H1 (cell line): ENCODE measurements at regions not wholly inside any gene's neighbourhood (a gene's known extent, or its start where the extent isn't known, plus 50 kb on each side); places are given as distances from the start of the nearest gene placed in this dataset.

ENCODE experiments used
- CTCF ChIA-PET: fragments of 300-600 bp; sonication (Branson Sonifier 250); formaldehyde crosslinking; loops from one replicate; lab custom pipeline; 2021; ENCODE audit not compliant: partially characterized antibody; lab: Charles Lee
- POLR2A ChIA-PET: fragments of 300-600 bp; sonication (Branson Sonifier 250); formaldehyde crosslinking; loops from one replicate; lab custom pipeline; 2021; ENCODE audit warnings: inconsistent platforms; ENCODE audit not compliant: partially characterized antibody; lab: Charles Lee
- DNase-seq, 2 experiments: peaks; one replicate each; pipeline versions ENCODE4 v3.0.0 to v3.0.0-alpha.2; 2010 to 2022; ENCODE audit warnings: low spot score in 2 of 2, low read depth in 1 of 2, mixed read lengths in 1 of 2
- FAIRE-seq: peaks from 2 replicates; lab custom pipeline; 2011; peaks lifted over from hg19 to GRCh38; lab: Jason Lieb, UNC
- H2AFZ ChIP-seq: 2 replicates; pipeline ENCODE4 v1.8.1; 2012; ENCODE audit warnings: low read length, inconsistent platforms
- H2AK5ac ChIP-seq: 2 replicates; pipeline ENCODE4 v1.6.1; 2013; ENCODE audit warnings: low read depth, low read length
- H2BK120ac ChIP-seq: replicated peaks from 2 replicates; pipeline ENCODE3; 2013; ENCODE audit warnings: low read depth, low read length, inconsistent platforms
- H2BK12ac ChIP-seq: 2 replicates; pipeline ENCODE4 v1.6.1; 2013; ENCODE audit warnings: low read depth, low read length
- H2BK15ac ChIP-seq: 2 replicates; pipeline ENCODE4 v1.6.1; 2013; ENCODE audit warnings: low read length
- H2BK20ac ChIP-seq: 2 replicates; pipeline ENCODE4 v1.6.1; 2013; ENCODE audit warnings: low read length
- H2BK5ac ChIP-seq: 2 replicates; pipeline ENCODE4 v1.6.1; 2013; ENCODE audit warnings: low read depth, low read length
- H3K14ac ChIP-seq: 2 replicates; pipeline ENCODE4 v1.6.1; 2013; ENCODE audit warnings: inconsistent platforms; ENCODE audit not compliant: insufficient read length
- H3K18ac ChIP-seq: 2 replicates; pipeline ENCODE4 v1.6.1; 2013; ENCODE audit warnings: low read length; ENCODE audit errors: extremely low read depth
- H3K23ac ChIP-seq: 2 replicates; pipeline ENCODE4 v1.6.1; 2013; ENCODE audit warnings: inconsistent platforms; ENCODE audit not compliant: insufficient read length
- H3K23me2 ChIP-seq: 2 replicates; pipeline ENCODE4 v1.6.1; 2013; ENCODE audit warnings: low read depth, low read length
- H3K27ac ChIP-seq: 2 replicates; pipeline ENCODE4 v1.6.1; 2011; ENCODE audit warnings: low read depth, low read length, inconsistent platforms
- H3K27me3 ChIP-seq, 4 experiments: replicated peaks in 1 of 4; 1 replicate in 1 of 4; 2 replicates in 3 of 4; pipeline versions ENCODE4 v1.6.1 to v1.8.1; 2011 to 2013; ENCODE audit warnings: low read length in 3 of 4, mild to moderate bottlenecking in 3 of 4, inconsistent platforms in 2 of 4, mixed read lengths in 2 of 4, moderate library complexity in 1 of 4; ENCODE audit not compliant: control insufficient read depth in 3 of 4, insufficient read depth in 3 of 4; ENCODE audit errors: extremely low read depth in 1 of 4
- H3K36me3 ChIP-seq, 4 experiments: 2 replicates each; pipeline versions ENCODE4 v1.6.1 to v1.8.1; 2011 to 2013; ENCODE audit warnings: mild to moderate bottlenecking in 4 of 4, low read length in 3 of 4, moderate library complexity in 2 of 4, control low read depth in 1 of 4, inconsistent platforms in 1 of 4; ENCODE audit not compliant: insufficient read depth in 4 of 4, control insufficient read depth in 2 of 4
- H3K4ac ChIP-seq: replicated peaks from 2 replicates; pipeline ENCODE3; 2013; ENCODE audit warnings: low read length, low read depth, mixed read lengths, inconsistent platforms; ENCODE audit not compliant: insufficient read length
- H3K4me1 ChIP-seq, 4 experiments: replicated peaks in 1 of 4; 1 replicate in 1 of 4; 2 replicates in 3 of 4; pipeline versions ENCODE4 v1.6.1 to v1.8.1; 2011 to 2013; ENCODE audit warnings: low read length in 3 of 4, inconsistent platforms in 2 of 4, mixed read lengths in 1 of 4; ENCODE audit not compliant: insufficient read depth in 4 of 4, control insufficient read depth in 3 of 4
- H3K4me2 ChIP-seq, 2 experiments: 2 replicates each; pipeline versions ENCODE4 v1.6.1 to v1.8.1; 2011 to 2013; ENCODE audit warnings: low read depth in 2 of 2, low read length in 2 of 2, control low read depth in 1 of 2, inconsistent platforms in 1 of 2, mild to moderate bottlenecking in 1 of 2; ENCODE audit not compliant: insufficient read depth in 1 of 2
- H3K4me3 ChIP-seq, 4 experiments: fragments of 200-600, 300-600 bp in 1 of 4; sonication (generic), shearing (Covaris generic), sonication (Bioruptor Twin) in 1 of 4; 2 replicates each; pipeline versions ENCODE4 v1.5.1 to v1.8.1; 2011 to 2016; ENCODE audit warnings: low read length in 4 of 4, low read depth in 3 of 4, control low read depth in 2 of 4, inconsistent platforms in 2 of 4, mild to moderate bottlenecking in 2 of 4, mixed read lengths in 1 of 4, moderate library complexity in 1 of 4; ENCODE audit not compliant: insufficient read depth in 2 of 4; ENCODE audit errors: extremely low read depth in 1 of 4
- H3K56ac ChIP-seq: replicated peaks from 2 replicates; pipeline ENCODE3; 2013; ENCODE audit warnings: low read depth, mild to moderate bottlenecking, mixed read lengths, low read length, inconsistent platforms; ENCODE audit not compliant: insufficient read length
- H3K79me1 ChIP-seq: 2 replicates; pipeline ENCODE4 v1.6.1; 2013; ENCODE audit warnings: low read depth, low read length, control low read depth
- H3K79me2 ChIP-seq, 2 experiments: 2 replicates each; pipeline versions ENCODE4 v1.6.1 to v1.8.1; 2012 to 2013; ENCODE audit warnings: low read length in 2 of 2, mild to moderate bottlenecking in 2 of 2, inconsistent platforms in 1 of 2; ENCODE audit not compliant: insufficient read depth in 2 of 2, control insufficient read depth in 1 of 2
- H3K9ac ChIP-seq, 4 experiments: replicated peaks in 1 of 4; 1 replicate in 1 of 4; 2 replicates in 3 of 4; pipeline versions ENCODE4 v1.6.1 to v1.8.1; 2011 to 2013; ENCODE audit warnings: low read depth in 3 of 4, low read length in 3 of 4, control low read depth in 2 of 4, mild to moderate bottlenecking in 2 of 4, moderate library complexity in 2 of 4, inconsistent platforms in 1 of 4; ENCODE audit errors: extremely low read depth in 1 of 4
- H3K9me3 ChIP-seq, 2 experiments: 2 replicates each; pipeline versions ENCODE4 v1.6.1 to v1.8.1; 2012 to 2013; ENCODE audit warnings: mild to moderate bottlenecking in 2 of 2, moderate library complexity in 2 of 2, control low read depth in 1 of 2, inconsistent platforms in 1 of 2, low read depth in 1 of 2, low read length in 1 of 2, mixed read lengths in 1 of 2; ENCODE audit not compliant: insufficient read depth in 2 of 2
- H4K20me1 ChIP-seq, 2 experiments: replicated peaks in 1 of 2; 2 replicates each; pipeline versions ENCODE3 to v1.8.1; 2011 to 2013; ENCODE audit warnings: inconsistent platforms in 2 of 2, low read length in 2 of 2, mild to moderate bottlenecking in 1 of 2; ENCODE audit not compliant: insufficient read depth in 2 of 2, control insufficient read depth in 1 of 2
- H4K5ac ChIP-seq: 2 replicates; pipeline ENCODE4 v1.6.1; 2013; ENCODE audit warnings: low read length, low read depth, mixed read lengths, inconsistent platforms; ENCODE audit not compliant: insufficient read length
- H4K8ac ChIP-seq: 2 replicates; pipeline ENCODE4 v1.8.0; 2013; ENCODE audit warnings: mild to moderate bottlenecking, moderate library complexity, low read length, inconsistent platforms; ENCODE audit not compliant: insufficient read depth; ENCODE audit errors: extremely low read depth
- H4K91ac ChIP-seq: replicated peaks from 2 replicates; pipeline ENCODE3; 2013; ENCODE audit warnings: low read length, mixed read lengths, inconsistent platforms; ENCODE audit not compliant: insufficient read length
- MAFK ChIP-seq: IDR thresholded peaks from 2 replicates; pipeline ENCODE4 v1.6.1; 2012; ENCODE audit warnings: low read depth, mild to moderate bottlenecking, improper control_type of control experiment, low read length
- SIN3A ChIP-seq, 2 experiments: IDR thresholded peaks in 1 of 2; conservative IDR thresholded peaks in 1 of 2; 2 replicates each; pipeline ENCODE4 v1.6.1; 2011 to 2012; ENCODE audit warnings: low read length in 2 of 2, improper control_type of control experiment in 1 of 2, low read depth in 1 of 2, mild to moderate bottlenecking in 1 of 2
- TEAD4 ChIP-seq: IDR thresholded peaks from 2 replicates; pipeline ENCODE4 v1.6.1; 2012; ENCODE audit warnings: low read depth, low read length, inconsistent platforms, mixed read lengths
- WGBS, 2 experiments: shearing (Covaris generic) in 1 of 2; methylation state at CpG; one replicate each; pipeline versions ENCODE4 v1.1.6 to v1.1.7; 2013 to 2015; ENCODE audit warnings: low lambda C conversion rate in 2 of 2, mixed read lengths in 2 of 2, inconsistent platforms in 1 of 2, low coverage in 1 of 2, missing lambda C conversion rate in 1 of 2; ENCODE audit not compliant: insufficient replicate concordance in 2 of 2, insufficient coverage in 1 of 2, insufficient read length in 1 of 2; ENCODE audit errors: extremely low coverage in 1 of 2, missing lambda C conversion rate in 1 of 2; 5-methylcytosine and 5-hydroxymethylcytosine counted together
- TF ChIP-seq, protein P1 (sequence below): IDR thresholded peaks from 2 replicates; pipeline ENCODE4 v1.6.1; 2011; ENCODE audit warnings: low read length, improper control_type of control experiment

DNA sequence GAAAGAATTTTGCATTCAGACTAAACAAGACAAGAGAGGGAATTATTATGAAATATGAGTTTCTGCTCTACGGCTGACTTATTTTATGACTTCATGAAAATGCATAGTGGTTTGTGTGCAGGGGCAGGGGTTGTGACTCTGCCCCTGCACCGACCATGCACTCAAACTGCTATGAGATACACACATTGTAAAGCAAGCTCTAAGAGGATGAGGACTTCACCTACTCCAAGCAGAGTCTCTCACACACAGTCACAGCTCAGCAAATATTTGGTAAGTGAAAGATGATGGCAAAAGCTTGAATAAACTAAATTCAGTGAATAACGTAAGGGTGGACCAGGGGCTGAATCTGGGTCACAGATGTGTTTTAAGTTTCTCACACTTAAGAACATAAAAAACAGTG, 542.9 kb downstream of the PRELID2 start:
- no peak overlapping the region for H3K18ac ChIP-seq
- DNase-seq = no peak
- no peak overlapping the region for H2AK5ac ChIP-seq
- no peak for FAIRE-seq
- no peak overlapping the region for H2BK12ac ChIP-seq
- H3K27ac ChIP-seq = no peak overlapping the region
- no peaks in the 10 kb centered on the region for H3K23me2 ChIP-seq
- POLR2A ChIA-PET = no interaction called here
- no peak overlapping the region for H3K23ac ChIP-seq
- H2BK20ac ChIP-seq = no peak overlapping the region
- no peak overlapping the region for H3K4me2 ChIP-seq
- no peak overlapping the region for H2BK15ac ChIP-seq
- no peaks in the 10 kb centered on the region for H4K20me1 ChIP-seq
- H4K8ac ChIP-seq = no peak overlapping the region
- no peak overlapping the region for H3K4me3 ChIP-seq
- no peaks in the 10 kb centered on the region for H3K36me3 ChIP-seq
- H3K79me2 ChIP-seq = no peaks in the 10 kb centered on the region
- no peaks in the 10 kb centered on the region for H3K4me1 ChIP-seq
- no peak overlapping the region for H3K14ac ChIP-seq
- 50% methylated on average over 3 of the region's 3 CpGs; no CpG with 5 or more reads in 1 of the 2 experiments for WGBS, 2 experiments
- H3K9ac ChIP-seq = no peak overlapping the region
- no peaks in the 10 kb centered on the region for H3K27me3 ChIP-seq
- H3K9me3 ChIP-seq = no peaks in the 10 kb centered on the region
- no peak overlapping the region for H4K91ac ChIP-seq
- H3K4ac ChIP-seq = no peak overlapping the region
- H3K56ac ChIP-seq = no peak overlapping the region
- CTCF ChIA-PET = interaction anchor here (2.4 kb wide), 1 partner anchor 54 kb away, joined by 6 read pairs; no protein-coding TSS in a partner anchor
- no peak overlapping the region for H2BK5ac ChIP-seq
- H2AFZ ChIP-seq = no peak overlapping the region
- no peaks in the 10 kb centered on the region for H3K79me1 ChIP-seq
- no peak overlapping the region for H4K5ac ChIP-seq
- H2BK120ac ChIP-seq = no peak overlapping the region
- TF ChIP-seq SIN3A (conservative IDR thresholded peaks at IDR 0.05 in 1 of 2, IDR thresholded peaks at IDR 0.05 in 1 of 2; ENCODE audit: low read depth in 1 of 2, low read length in 2 of 2) (no peak), MAFK (no peak), TEAD4 (no peak)
- TF ChIP-seq, protein P1, sequence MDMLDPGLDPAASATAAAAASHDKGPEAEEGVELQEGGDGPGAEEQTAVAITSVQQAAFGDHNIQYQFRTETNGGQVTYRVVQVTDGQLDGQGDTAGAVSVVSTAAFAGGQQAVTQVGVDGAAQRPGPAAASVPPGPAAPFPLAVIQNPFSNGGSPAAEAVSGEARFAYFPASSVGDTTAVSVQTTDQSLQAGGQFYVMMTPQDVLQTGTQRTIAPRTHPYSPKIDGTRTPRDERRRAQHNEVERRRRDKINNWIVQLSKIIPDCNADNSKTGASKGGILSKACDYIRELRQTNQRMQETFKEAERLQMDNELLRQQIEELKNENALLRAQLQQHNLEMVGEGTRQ = no peak
